Inflammatory macrophage (primary cell): ENCODE measurements at regions not wholly inside any gene's neighbourhood (a gene's known extent, or its start where the extent isn't known, plus 50 kb on each side); places are given as distances from the start of the nearest gene placed in this dataset.

Experiments used
- DNase-seq, 2 donors: peaks; one replicate each; pipeline ENCODE4 v3.0.0-alpha.2; 2020 to 2022

DNA sequence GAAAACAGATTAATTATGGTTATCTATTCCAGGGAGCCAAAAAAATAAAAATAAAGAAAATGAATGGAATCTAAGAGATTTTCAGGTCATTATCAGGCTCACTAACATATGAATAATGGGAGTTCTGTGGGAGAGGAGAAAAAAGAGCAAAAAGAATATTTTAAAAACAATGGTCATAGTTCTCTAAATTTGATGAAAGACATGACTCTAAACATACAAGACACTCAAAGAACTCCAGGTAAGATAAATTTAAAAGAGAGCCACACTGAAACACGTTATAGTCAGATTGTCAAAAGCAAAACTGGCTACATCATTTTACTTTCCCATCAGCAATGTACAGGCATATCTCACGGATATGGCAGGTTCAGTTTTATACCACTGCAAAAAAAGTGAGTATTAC is 520.0 kb downstream of the ANKRD50 start:
- no peak for DNase-seq

DNA sequence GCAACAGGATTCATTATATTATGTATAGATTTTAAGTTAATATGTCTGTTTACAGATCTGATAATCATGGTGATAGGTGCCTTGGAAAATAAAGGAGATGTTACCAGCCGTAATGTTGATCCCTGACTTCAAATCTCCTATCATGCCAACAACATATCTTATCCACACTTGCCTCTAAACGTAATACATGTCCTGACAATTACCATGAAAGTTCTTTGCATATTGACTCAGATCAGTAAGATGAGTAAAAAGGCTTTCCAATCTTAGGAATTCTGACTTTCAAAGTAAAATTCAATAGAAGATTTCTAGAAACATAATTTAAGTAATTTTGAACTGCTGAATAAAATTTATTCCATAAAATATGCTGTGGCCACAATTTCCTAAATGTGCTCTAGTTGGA is 513.3 kb downstream of the ANKRD50 start:
- no peak for DNase-seq

DNA sequence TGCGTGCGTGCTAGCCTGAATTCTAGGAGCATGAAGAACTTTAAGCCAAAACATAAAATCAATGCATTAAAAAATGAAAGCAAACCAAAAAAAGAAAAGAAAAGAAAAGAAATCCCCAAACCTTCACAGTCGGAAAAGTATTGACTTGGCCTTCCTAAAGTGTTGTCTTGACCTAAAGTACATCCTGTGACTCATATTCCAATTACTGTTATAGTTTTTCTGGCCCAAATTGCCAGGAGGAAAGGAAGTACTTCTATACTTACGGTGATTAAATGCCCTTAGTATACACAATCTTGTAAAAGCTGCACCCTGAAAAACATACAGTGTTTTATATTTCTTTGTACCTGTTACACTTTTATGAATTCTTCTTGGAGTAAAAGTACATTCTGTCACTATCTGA is 512.8 kb downstream of the ANKRD50 start:
- no peak for DNase-seq

DNA sequence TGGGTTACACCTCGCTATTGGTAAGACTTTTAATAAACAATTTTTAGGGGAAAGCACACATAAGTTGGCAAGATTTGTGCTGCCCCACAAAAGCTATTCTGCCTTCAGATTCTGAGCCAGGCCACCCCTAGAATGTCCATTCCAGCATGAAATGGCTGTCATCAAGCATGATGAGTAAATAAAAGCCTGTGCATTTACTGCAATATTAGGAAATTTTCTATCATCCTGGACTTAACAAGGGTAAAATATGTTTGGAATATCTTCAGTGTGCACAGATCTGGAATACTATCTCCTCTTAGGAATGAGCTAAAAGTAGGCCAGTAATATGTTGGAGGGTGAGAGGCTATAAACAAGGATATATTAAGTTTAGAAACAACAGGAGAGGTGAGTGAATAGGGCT is 510.9 kb downstream of the ANKRD50 start:
- DNase-seq = no peak

DNA sequence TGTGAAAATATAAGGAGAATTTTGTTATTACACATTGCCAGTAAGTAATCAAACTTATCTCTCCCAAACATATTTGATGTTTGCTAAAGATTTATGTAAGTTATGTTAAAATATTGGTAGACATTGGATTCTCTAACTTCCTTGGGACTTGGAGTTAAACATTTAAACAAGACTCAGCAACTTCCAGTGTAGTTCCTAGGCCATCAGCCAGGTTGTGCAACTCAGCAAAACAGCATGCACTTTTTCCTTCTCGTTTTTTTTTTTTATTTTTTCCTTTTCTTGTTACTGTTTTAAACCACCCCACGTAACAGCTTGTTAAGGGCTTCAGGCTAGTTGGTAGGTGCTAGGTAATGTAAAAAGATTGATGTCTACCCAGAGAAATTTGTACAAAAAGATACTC is 510.4 kb downstream of the ANKRD50 start:
- no peak for DNase-seq

DNA sequence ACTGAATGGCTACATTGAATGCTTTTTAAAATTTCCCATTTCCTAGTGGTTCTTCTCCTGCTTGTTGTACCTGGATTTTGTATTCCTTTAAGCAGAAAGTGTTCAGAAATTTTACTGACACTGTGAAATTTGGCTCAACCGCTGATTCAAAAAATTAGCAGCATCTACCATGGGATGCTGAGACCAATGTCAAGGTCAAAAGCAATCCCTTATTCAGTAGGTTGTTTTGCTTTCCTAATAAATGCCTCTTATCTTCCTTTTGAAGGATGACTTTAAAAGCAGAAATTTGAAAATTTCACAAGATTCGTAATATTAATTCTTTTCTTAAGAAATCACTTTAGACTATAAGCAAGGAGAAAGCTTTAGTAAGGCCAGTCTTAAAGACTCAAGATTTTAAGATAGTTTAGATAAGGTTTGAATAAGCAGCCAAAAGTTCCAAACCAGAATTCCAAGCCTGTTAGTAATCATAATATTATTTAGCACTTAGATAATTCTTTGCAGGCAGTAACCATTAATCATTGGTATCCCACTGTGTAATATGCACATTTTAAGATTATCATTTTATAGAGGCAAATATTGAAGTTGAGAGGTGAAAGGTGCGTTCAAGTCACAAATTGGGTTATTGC is 508.8 kb downstream of the ANKRD50 start:
- no peak for DNase-seq

DNA sequence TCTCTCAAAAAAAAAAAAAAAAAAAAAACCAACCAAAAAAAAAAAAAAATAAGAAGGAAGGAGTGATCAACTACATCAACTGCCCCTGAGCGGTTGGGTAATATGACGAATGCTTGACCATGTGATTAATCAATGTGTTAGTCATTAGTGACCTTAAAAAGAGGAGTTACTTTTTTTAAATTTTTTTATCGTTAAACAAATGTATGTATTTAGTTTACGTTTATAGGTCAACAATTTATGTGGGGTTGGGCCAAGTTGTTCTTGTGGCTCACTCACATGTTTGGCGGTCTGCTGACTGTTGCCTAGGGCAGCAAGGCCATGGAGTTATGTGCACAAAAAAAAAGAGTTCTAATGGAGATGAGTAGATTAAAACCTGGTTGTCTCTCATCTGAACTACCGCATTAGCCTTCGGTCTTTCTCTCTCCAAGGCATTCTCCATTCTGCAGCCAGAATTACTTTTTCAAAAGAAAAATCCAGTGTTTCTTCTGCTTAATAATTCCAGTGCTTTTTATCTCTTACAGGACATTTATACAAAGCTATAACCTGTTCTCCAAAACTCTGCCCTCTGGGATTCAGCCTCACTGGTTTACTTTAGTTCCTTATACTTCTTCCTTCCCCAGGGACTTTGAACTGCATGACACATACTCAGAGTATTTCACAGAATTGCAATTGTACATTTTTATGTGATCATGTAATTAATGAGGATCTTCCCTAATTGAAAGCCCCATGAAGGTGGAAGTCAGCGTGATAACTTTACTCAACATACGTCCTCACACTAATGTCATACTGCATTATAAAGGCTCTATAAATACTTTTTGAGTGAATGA is 505.5 kb downstream of the ANKRD50 start:
- DNase-seq = no peak

DNA sequence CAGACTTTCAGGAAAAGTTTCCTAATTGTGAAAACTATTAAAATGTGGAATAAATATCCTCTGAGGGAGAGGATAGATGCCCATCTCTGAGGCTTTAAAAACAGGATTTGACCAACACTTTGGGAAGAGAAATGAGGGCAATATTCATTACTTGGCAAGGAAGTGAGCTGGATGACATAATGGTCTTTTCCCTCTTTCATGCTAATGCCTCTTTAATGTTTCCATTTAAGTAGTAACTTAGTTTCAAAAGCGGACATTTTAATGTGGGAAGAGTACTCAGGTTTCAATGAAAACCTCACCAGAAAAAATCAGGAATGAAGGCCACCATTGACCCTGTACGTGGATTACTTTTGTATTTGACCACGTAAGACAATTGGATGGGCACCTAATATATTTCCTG is 503.3 kb downstream of the ANKRD50 start:
- DNase-seq = no peak

DNA sequence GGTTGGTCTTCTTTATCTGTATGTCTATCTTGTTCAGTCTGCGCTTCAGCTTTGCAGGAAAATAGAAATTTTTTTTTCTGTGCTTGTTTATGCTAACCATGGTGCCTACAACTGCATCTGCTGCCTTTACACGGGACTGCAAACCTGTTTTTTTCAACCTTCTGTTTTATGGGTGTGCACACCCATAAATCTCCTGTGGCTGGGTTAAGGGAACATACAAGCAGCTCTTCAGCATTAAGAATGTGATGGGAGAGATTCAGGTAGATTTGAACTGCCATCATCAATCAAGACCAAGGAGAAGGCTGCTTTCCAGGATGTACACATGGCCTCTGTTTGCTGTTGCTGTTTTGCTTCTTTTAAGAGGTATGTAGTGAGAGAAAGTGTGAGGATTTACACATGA is 502.9 kb downstream of the ANKRD50 start:
- DNase-seq = no peak

DNA sequence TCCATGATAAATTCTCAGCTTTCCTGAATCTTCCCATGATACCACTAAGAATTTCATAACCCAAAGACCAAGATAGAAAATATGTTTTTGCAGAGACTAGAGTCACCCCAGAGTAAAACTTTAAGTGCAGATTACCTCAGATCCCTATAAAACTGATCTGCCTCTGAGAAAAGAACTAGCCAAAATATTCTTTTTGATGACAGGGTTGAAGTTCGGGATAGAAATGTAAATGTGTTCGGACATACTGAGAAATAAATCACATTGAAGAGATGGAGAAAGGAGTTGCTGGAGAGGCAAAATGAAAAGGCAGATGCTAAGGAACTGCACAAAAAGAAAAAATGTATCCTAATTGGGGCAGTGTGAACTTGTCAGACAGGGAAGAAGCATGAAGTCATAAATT is 501.8 kb downstream of the ANKRD50 start:
- DNase-seq = no peak

DNA sequence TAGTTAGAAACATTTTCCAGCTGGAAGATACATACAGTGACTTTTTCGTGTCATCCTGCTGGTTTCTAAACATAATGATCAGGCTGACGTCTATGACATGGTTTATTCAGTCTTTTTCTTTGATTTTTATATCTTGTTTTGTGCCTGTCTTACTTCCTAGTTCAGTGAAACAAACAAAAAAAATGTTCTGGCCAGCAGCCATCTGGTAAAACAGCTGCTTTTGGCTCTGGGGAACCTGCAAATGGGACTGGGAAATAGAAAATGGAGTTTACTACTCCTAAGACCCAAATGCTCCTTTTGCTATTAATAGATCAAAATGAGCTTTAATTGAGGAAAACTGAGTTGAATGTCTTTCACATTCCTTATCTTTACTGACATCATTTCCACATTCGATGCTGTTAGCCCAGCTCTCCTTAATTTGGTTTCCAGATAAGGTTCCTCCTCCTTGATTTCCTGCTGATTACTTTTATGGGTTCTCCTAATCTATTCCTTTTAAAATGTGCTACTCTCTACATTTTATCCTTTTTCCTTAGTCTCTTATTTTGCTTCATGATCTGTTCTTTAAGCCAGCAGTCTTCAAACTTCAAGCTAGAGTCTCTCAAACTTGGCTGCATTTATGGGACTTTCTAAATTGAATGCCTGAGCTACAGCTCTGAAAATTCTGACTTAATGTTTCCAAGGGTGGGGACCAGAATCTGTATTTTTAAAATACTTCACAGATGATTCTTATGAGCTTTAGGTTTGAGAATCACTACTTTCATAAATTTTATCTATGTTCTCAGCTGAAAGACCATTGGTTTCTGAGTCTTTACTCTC is 499.5 kb downstream of the ANKRD50 start:
- no peak for DNase-seq

DNA sequence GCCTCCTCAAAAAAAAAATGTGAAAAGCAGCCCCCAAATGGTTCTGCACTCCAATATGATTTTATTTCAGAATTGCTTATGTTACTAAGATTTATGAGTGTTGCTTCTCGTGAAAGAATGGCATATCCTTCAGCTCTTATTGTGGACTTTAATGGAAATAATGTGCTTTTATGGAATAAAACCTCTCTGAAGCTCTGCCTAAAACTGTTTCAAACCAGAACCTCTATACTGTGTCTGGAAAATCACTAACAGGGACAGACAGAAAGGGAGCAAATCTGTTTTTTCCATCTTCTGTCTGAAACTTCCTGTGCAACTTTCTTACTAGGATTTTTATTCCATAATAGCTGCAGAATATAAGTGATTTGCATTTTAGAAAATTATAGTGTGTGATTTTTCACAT is 493.1 kb downstream of the ANKRD50 start:
- no peak for DNase-seq

DNA sequence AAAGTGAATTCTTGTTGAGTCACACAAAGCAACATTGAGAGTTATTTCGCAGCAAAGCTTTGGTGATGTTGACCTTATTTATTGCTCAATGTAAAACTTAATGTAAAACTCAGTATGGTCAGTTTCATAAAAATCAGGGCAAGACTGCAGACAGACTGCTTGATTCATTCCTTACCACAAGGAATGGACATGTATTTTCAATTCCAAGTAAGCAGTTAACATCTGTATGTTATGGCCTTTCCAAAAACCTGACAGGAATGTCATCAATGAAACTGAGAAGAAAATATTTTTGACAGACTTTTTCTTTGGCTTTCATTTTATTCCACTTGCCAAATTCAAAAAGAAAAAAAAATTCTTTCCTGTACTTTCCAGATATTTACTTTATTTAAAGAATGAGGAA is 488.3 kb downstream of the ANKRD50 start:
- DNase-seq = no peak

DNA sequence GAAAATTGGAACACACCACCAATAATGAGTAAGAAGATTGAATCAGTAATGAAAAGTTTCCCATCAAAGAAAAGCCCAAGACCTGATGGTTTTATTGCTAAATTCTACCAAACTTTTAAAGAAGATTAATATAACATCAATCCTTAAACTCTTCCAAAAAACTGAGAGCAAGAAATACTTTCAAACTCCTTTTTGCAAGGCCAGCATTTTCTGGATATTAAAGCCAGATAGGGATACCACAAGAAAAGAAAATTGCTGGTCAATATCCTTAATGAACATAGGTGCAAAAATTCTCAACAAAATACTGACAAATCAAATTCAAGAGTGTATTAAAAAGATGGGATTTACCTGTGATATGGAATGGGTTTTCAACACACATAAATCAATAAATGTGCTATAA is 484.6 kb downstream of the ANKRD50 start:
- DNase-seq = no peak

DNA sequence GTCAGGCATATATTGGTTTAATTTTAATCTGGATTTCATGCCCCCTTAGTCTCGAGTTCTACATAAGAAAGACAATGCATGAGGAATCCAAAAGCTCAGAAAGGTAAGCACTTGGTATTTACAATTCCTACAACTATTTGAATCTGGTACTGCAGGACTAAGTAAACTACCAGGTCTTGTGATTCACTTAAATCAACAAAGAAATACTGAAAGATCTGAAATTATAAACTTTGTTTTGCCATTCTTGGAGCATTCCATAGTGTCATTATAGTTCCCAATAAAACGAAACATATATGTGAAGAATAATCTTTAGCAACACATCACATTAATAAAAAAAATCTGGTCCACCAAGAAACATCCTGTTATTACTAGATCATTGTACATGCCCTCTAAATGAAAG is 482.3 kb downstream of the ANKRD50 start:
- no peak for DNase-seq

DNA sequence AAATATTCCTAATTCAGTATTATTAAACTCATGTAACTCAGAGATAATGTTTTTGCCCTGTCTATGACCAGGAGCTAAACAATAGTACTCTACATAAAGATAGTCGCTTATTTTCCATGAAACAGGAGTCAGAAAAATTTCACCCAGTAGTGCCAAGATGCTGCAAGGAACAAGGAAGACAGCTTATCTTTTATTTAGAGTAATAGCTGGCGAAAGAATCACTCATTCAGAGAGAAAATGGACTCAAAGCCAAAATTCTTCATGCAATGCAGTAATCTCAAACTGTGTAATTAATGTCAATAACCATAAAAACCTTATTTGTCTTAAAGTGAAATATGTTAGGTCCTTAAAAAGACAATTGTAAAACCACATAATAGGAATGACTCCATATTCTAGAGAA is 477.8 kb downstream of the ANKRD50 start:
- DNase-seq = no peak

DNA sequence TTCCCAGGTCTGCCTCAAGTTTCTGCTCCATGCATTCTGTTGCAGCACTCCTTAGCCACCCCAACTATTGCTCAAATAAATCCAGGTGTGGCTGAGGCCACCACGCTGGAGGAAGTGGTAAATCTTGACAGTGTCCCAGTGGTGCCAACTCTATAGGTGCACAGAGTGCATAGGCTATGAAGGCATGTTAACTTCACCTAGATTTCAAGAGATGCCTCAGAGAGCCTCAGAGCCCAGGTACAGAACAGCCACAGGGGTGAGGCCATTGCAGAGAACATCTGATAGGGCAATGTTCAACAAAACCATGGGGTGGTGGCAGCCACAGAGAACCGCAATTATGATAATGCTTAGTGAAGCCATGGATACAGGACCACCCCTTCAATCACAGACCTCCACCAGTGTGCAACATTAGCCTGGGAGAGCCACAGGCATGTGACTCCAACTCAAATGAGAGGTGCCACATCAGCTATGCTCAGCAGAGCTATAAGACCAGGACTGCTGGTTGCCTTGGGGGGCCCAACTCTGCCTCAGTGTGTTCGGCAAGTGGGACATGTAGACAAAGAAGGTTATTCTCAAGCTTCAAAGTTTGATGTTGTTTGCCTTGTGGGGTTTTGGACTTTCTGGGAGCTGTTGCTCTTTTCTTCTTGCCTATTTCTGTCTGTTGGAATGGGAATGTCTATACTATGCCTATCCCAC is 468.7 kb downstream of the ANKRD50 start:
- no peak for DNase-seq

DNA sequence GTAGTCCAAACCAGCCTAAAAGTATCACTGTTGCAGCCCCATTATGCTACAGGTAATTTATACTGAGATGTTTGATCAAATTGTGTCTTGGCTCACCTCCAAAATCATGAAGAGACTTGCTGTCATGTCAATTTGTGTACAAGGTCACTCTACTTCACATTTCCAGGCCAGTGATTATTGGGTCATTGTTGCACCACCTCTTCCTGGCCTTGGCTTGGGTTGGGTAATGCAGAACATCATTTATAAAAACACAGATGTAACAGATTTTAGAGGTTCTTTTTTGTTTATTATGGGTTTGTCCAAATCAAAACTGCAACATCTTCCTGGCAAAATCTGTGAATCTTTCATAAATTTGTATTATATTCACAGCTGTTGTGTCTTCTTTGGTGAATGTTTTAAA is 459.5 kb downstream of the ANKRD50 start:
- no peak for DNase-seq

DNA sequence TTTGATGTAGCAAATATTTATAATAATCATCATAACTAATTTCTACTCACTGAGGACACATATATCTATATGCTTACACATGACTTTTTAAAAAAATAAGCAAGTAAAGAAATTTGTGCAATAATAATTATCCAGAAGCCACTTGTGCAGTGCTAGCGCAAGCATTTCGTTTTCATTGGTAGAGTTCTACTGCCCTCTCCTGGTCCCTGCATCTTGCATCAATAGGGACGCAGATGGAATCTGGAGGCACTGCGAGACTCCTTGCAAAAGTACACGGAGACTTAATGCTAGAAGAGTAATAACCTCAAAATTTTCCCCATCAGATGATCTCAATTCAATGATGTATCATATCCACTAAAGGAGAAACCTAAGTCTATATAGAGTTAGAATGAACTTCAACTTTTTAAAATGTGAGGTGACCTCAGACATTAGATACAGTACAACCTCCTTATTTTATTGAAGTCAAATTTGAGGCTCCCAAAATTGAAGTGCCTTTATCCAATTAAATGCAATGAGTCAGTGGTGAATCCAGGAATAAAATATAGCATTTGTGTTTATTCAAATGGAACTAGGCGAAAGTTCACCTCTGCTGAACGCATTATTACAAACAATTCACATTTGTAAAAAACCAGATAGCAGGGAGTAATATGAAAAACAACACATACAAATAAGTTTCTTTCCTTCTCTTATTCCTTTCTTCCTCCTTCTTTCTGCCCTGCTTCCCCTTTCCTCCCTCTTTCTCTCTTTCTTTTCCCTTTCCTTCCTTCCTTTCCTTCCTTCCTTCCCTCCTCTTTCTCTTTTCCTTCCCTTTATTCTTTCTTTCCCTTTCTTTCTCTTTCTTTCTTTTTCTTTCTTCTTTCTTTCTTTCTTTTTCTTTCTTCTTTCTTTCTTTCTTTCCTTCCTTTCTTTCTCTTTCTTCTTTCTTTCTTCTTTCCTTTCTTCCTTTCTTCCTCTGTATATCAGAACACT is 450.0 kb downstream of the ANKRD50 start:
- peak; percentile 75 to 81 for DNase-seq

DNA sequence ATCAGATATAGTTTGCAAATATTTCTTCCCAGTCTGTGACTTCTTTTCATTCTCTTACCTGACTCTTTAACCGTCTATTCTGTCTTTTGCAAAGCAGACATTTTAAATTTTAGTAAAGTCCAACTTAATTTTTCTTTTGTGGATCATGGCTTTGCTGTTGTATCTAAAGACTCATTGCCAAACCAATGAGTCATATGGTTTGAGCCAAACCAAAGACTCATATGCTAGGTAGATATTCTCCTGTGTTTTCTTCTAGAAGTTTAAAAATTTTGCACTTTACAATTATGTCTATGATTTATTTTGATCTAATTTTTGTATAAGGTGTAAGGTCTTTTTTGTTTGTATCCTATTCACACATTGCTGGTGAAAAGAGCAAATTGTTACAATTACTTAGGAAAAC is 446.8 kb downstream of the ANKRD50 start:
- no peak for DNase-seq

DNA sequence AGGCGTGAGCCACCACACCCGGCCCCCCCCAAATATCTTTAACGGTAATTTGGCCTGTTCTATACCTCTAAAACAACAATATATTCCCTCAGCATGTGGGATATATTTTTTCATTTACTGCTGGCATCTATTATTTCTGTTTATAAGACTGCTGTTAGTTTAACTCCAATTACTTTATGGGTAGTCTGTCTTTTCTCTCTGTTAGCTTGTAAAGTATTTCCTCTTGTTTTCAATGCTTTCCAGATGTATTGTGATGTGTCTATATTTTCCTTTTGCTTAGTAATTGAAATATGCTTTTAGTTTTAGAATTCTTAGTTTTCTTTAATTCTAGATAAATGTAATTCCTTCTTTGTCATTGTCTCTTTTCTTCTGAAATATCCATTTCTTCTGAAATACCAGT is 445.8 kb downstream of the ANKRD50 start:
- DNase-seq = no peak

DNA sequence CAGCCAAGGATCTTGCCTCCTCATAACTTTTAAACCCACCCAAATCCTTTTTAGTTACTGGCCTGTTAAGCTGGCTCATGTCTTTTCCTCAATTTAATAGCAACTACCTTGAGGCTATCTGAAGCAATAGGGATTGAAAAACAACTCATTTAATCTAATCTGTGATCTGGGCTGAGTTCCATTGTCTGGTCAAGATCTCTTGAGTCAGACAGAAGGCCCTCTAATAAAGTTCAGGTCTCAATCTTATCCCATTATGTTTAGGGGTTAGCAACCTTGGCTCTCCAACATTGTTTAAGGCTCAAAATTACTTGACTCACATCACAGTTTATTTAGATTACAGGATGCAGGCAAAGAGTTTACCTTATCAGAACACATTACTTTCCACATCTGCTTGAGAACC is 436.1 kb downstream of the ANKRD50 start:
- DNase-seq = no peak
